HCT116 (cell line): ENCODE measurements at regions not wholly inside any gene's neighbourhood (a gene's known extent, or its start where the extent isn't known, plus 50 kb on each side); places are given as distances from the start of the nearest gene placed in this dataset.

Source experiments
- CTCF ChIP-seq, 3 experiments: fragments of 200-600 bp in 1 of 3; sonication (generic) in 1 of 3; IDR thresholded peaks in 2 of 3; conservative IDR thresholded peaks in 1 of 3; 2 replicates each; pipeline ENCODE4 v1.5.1; 2012 to 2017; ENCODE audit warnings: low read depth in 2 of 3, low read length in 2 of 3, antibody characterized with exemption in 1 of 3, borderline replicate concordance in 1 of 3, control low read depth in 1 of 3, mild to moderate bottlenecking in 1 of 3, mixed read lengths in 1 of 3, mixed run types in 1 of 3, moderate library complexity in 1 of 3; ENCODE audit not compliant: insufficient read depth in 1 of 3
- EZH2 ChIP-seq: fragments of 200-600 bp; sonication (generic); IDR thresholded peaks from 2 replicates; pipeline ENCODE4 v1.6.1; 2017; ENCODE audit warnings: antibody characterized with exemption, mixed run types
- POLR2A ChIP-seq: IDR thresholded peaks from 2 replicates; pipeline ENCODE4 v1.7.0; 2011; ENCODE audit warnings: borderline replicate concordance; ENCODE audit not compliant: insufficient read depth, insufficient read length; ENCODE audit errors: extremely low read depth
- POLR2AphosphoS5 ChIP-seq: IDR thresholded peaks from 2 replicates; pipeline ENCODE4 v1.6.1; 2011; ENCODE audit warnings: mild to moderate bottlenecking, low read depth, low read length, moderate library complexity
- ZBTB33 ChIP-seq: IDR thresholded peaks from 2 replicates; pipeline ENCODE4 v1.6.1; 2011; ENCODE audit warnings: mild to moderate bottlenecking, low read length, moderate library complexity; ENCODE audit not compliant: insufficient replicate concordance; ENCODE audit errors: extremely low read depth

- no peak for TF ChIP-seq CTCF (IDR thresholded peaks at IDR 0.05 in 2 of 3, conservative IDR thresholded peaks at IDR 0.05 in 1 of 3; ENCODE audit: borderline replicate concordance in 1 of 3, insufficient read depth in 1 of 3, low read depth in 2 of 3, low read length in 2 of 3)
- no peak for TF ChIP-seq EZH2
- TF ChIP-seq POLR2AphosphoS5 = no peak
- no peak for TF ChIP-seq ZBTB33
- TF ChIP-seq POLR2A = no peak
Measured at GRCh38 chr16:17607075-17607509, 136.3 kb upstream of the XYLT1 start.
